GM12892 (cell line): ENCODE measurements at regions not wholly inside any gene's neighbourhood (a gene's known extent, or its start where the extent isn't known, plus 50 kb on each side); places are given as distances from the start of the nearest gene placed in this dataset.

Experiments used
- POLR2A ChIP-seq: IDR thresholded peaks from 2 replicates; pipeline ENCODE4 v1.6.1; 2011; ENCODE audit warnings: low read depth, low read length, control low read depth
- POLR2AphosphoS5 ChIP-seq: IDR thresholded peaks from 2 replicates; pipeline ENCODE4 v1.6.1; 2011; ENCODE audit warnings: low read depth, low read length, control low read depth

DNA sequence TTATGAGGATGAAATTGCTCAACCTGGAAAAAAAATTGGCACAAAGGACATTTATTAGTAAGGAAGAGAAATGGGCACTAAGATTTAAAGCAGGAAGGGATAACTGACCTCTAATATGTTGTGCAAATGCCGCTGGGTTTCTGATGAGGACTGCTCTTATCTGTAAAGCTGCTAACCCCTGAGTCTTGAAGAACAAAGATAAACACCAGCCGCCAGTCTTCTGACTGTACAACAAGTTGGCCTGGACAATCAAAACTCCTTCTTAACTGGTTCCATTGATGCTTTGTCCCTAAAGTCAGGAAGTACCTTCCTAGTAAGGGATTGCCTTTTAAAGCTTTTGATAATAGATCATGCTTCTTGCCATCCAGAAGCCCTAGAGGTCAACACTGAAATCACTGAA, 301.8 kb downstream of the TRIB2 start:
- TF ChIP-seq POLR2A (no peak), POLR2AphosphoS5 (no peak)
